Sigmoid colon (tissue), 4 donors: ENCODE measurements at regions not wholly inside any gene's neighbourhood (a gene's known extent, or its start where the extent isn't known, plus 50 kb on each side); places are given as distances from the start of the nearest gene placed in this dataset.

Experiments used
- CTCF ChIP-seq, 4 experiments: fragments of 450-650 bp in 3 of 4; fragments of 200-600 bp in 1 of 4; IDR thresholded peaks; one replicate each; pipeline ENCODE4 v1.5.1; 2016 to 2019; ENCODE audit warnings: antibody characterized with exemption in 4 of 4, mild to moderate bottlenecking in 3 of 4, moderate library complexity in 2 of 4
- POLR2AphosphoS5 ChIP-seq, 4 donors: sonication (generic); formaldehyde crosslinking; IDR thresholded peaks; one replicate each; pipeline ENCODE4 v1.6.1; 2017; ENCODE audit warnings: antibody characterized with exemption in 4 of 4

GRCh38 chr10:29795850-29796249 lies 161.1 kb upstream of the SVIL start:
- TF ChIP-seq CTCF (IDR thresholded peaks at IDR 0.05): no peak
- TF ChIP-seq POLR2AphosphoS5 (IDR thresholded peaks at IDR 0.05): no peak
